SU-DHL-6 (cell line): ENCODE measurements at regions not wholly inside any gene's neighbourhood (a gene's known extent, or its start where the extent isn't known, plus 50 kb on each side); places are given as distances from the start of the nearest gene placed in this dataset.

Experiments
- EZH2phosphoT487 ChIP-seq: fragments of 200-600 bp; sonication (generic), shearing (Covaris generic); conservative IDR thresholded peaks from 2 replicates; pipeline ENCODE4 v1.6.1; 2018; ENCODE audit warnings: mild to moderate bottlenecking, antibody characterized with exemption, low read length, moderate library complexity, mixed read lengths
- TF ChIP-seq, protein P1 (sequence below): fragments of 200-600 bp; sonication (generic); IDR thresholded peaks from one replicate; pipeline ENCODE4 v1.5.1; 2017; ENCODE audit warnings: antibody characterized with exemption, mild to moderate bottlenecking, low read length, moderate library complexity; ENCODE audit not compliant: insufficient read depth, poor library complexity, severe bottlenecking

DNA sequence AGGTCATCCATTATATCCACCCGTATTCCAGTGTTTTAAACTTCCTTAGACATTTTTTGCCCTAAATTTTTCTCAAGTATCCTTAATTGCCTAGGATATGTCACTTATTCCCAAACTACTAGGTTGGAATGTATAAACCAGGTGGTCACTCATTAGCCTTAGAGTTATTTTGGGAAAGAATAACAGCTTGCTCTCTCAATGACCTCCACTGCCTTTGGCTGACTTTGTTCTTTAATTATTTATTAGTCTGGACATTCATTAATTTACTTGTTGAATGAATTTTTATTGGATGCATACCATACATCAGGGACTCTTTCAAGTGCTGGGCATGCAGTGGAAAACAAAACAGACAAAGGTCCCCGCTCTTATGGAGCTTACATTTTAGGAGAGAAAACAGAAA lies 609.3 kb upstream of the IGFBP7 start:
- TF ChIP-seq, protein P1, sequence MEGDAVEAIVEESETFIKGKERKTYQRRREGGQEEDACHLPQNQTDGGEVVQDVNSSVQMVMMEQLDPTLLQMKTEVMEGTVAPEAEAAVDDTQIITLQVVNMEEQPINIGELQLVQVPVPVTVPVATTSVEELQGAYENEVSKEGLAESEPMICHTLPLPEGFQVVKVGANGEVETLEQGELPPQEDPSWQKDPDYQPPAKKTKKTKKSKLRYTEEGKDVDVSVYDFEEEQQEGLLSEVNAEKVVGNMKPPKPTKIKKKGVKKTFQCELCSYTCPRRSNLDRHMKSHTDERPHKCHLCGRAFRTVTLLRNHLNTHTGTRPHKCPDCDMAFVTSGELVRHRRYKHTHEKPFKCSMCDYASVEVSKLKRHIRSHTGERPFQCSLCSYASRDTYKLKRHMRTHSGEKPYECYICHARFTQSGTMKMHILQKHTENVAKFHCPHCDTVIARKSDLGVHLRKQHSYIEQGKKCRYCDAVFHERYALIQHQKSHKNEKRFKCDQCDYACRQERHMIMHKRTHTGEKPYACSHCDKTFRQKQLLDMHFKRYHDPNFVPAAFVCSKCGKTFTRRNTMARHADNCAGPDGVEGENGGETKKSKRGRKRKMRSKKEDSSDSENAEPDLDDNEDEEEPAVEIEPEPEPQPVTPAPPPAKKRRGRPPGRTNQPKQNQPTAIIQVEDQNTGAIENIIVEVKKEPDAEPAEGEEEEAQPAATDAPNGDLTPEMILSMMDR: no peak
- TF ChIP-seq EZH2phosphoT487: no peak
